Retinal pigment epithelial cell (primary cell): ENCODE measurements at regions not wholly inside any gene's neighbourhood (a gene's known extent, or its start where the extent isn't known, plus 50 kb on each side); places are given as distances from the start of the nearest gene placed in this dataset.

Source experiments
- DNase-seq: peaks from one replicate; pipeline ENCODE4 v3.0.0-alpha.2; 2010; ENCODE audit warnings: low read depth
- H3K4me3 ChIP-seq: 2 replicates; pipeline ENCODE4 v1.5.1; 2011; ENCODE audit warnings: mild to moderate bottlenecking, low read length, control low read depth, moderate library complexity
- TF ChIP-seq, protein P1 (sequence below): conservative IDR thresholded peaks from 2 replicates; pipeline ENCODE4 v1.5.1; 2011; ENCODE audit warnings: low read depth, low read length, control low read depth, inconsistent platforms

DNA sequence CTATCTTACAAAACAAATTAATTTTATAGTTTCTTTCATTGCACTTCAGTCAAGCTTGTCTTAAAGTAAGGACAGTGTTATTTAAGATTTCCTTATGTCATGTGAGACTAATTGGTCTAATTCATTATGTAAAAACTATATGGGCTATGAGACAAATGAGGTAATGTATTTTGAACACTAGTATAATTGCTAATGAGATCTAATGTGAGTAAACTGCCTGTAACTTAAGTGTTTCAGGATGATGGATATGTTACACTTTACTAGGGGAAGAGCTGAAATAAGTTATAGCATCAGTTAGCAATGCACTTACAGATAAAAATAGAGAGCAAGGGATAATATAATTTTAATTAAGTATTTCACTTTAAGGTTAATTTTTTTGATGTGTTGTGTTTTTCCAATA, 386.3 kb upstream of the MAP3K7 start:
- TF ChIP-seq, protein P1, sequence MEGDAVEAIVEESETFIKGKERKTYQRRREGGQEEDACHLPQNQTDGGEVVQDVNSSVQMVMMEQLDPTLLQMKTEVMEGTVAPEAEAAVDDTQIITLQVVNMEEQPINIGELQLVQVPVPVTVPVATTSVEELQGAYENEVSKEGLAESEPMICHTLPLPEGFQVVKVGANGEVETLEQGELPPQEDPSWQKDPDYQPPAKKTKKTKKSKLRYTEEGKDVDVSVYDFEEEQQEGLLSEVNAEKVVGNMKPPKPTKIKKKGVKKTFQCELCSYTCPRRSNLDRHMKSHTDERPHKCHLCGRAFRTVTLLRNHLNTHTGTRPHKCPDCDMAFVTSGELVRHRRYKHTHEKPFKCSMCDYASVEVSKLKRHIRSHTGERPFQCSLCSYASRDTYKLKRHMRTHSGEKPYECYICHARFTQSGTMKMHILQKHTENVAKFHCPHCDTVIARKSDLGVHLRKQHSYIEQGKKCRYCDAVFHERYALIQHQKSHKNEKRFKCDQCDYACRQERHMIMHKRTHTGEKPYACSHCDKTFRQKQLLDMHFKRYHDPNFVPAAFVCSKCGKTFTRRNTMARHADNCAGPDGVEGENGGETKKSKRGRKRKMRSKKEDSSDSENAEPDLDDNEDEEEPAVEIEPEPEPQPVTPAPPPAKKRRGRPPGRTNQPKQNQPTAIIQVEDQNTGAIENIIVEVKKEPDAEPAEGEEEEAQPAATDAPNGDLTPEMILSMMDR = no peak

DNA sequence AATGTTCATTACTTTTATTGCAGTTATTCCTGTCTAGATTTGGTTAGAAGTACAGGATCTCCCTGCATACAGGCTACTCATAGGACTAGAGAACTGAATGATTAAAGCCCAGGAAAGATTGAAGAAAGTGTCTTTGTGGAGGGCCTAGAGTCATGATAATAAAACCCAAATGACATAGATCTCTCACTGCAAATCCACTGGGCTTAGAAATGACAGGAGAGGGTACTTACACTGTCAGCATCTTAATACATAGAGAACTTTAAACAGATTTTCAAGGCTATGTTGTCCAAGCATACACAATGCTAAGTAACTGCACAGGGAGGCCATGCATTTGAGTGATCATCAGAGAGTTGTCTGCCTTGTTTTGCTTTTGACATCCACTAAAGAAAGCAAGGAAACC, 383.8 kb upstream of the MAP3K7 start:
- no peak for DNase-seq
- H3K4me3 ChIP-seq = no peak overlapping the region
- TF ChIP-seq, protein P1 = no peak

More for the DNA sequence above, 386.3 kb upstream of the MAP3K7 start:
- H3K4me3 ChIP-seq = no peak overlapping the region
- DNase-seq = no peak

DNA sequence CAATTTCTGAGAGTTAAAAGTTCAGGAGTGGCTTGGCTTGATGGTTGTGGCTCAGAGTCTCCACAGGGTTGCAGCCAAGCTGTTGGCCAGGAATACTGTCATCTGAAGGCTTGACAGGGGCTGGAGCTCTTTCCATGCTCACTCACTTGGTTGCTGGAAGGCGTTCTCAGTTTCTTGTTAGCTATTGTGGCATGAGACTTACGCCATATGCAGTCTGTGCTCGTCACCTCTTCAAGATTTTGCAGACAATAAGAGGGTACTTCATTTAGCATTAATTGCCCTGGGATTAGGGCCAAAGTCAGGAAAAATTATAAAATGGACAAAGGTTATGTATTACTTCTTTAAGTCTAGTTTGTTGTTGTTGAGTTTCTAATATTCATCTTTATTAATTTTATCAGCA, 380.6 kb upstream of the MAP3K7 start:
- H3K4me3 ChIP-seq = no peak overlapping the region
- DNase-seq = no peak
- TF ChIP-seq, protein P1 = no peak

DNA sequence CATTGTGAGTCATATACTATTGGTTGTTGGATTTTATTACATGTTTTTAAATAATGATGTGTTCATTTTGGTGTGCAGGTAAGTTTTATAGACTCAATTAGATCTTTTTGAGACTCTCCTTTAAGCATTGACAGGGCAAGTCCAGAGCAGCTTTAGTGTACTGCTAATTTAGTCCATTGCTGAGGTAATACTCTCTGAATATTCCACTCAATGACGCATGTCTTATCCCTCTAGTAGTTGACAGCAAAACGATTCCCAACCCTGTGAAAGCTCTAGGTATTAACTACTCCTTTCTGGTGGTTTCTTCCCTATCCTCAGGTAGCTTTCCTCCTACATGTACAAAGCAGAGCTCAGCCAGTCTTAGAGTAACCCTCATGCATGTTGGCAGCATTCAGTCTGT, 373.5 kb upstream of the MAP3K7 start:
- no peak for DNase-seq
- H3K4me3 ChIP-seq = no peak overlapping the region
- TF ChIP-seq, protein P1 = no peak

DNA sequence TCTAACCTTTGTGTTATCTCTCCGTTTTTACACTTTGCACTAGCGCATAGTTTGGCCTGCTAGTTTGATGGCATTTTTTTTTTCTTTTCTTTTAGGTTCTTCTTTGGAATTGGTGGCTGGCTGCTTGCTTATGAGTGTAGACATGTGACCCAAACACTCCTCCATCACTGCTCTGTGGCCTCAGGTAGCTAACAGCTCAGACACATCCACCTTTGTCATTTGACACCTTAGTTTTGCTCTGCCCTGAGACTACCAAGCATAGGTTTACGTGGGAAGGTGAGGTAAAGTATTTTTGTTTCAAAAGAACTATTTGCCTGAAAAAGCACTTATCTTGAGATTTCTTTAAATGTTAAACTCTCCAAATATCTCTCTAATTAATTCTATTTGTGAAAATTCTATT, 368.4 kb upstream of the MAP3K7 start:
- TF ChIP-seq, protein P1 = no peak
- H3K4me3 ChIP-seq = no peak overlapping the region
- no peak for DNase-seq

DNA sequence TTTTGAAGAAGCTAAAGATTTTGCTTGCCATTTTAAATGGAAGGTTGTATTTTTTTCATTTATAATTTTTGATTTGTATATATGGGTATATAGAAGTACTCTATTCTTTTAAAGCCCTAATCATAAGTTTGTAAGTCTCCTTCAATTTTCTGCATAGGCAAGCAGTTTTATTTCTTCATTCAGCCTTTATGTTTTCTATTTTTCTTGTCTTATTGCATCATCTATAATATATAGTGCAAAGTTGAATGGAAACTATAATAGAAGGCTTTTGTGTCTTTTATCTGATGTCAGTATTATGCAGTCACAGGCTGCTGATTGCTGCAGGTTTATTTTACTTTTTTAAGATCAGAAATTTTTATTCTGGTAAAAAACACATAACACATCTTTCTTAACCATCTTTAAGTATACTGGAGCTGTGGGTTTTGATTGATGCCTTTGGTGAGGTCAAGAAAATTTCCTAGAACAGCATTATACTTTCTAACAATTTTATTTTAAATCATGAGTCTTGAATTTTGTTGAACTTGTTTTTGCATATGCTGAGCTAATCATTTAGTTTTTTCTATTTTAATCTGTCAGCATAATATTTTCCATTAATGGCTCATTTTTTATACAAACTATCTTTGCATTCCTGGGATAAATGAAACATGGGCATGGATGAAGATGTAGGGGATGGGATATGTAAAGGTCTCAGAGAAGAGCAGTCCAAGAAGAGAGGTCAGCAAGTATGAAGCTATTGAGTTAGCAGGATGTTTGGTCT, 366.7 kb upstream of the MAP3K7 start:
- no peak overlapping the region for H3K4me3 ChIP-seq
- TF ChIP-seq, protein P1 = no peak
- no peak for DNase-seq

DNA sequence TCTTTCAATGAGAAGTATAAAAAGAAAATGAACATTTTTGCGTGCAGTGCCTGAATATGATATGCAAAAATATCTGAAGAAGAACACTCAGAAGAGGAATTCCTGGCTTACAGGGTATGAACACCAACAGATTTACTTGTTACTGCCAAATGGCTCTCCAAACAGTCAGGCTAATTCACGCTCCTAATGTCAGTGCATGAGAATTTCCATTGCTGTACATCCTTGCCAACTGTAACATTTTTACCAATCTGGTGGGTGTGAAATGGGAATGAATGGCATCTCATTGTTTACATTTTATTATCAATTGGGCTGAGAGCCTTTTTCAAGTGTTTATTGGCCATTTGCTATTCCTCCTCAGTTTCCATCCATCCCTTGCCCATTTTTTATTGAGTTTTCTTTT, 365.3 kb upstream of the MAP3K7 start:
- no peak for DNase-seq
- no peak overlapping the region for H3K4me3 ChIP-seq
- TF ChIP-seq, protein P1 = no peak
